ENCODE measurements at regions not wholly inside any gene's neighbourhood (a gene's known extent, or its start where the extent isn't known, plus 50 kb on each side); places are given as distances from the start of the nearest gene placed in this dataset.

DNA sequence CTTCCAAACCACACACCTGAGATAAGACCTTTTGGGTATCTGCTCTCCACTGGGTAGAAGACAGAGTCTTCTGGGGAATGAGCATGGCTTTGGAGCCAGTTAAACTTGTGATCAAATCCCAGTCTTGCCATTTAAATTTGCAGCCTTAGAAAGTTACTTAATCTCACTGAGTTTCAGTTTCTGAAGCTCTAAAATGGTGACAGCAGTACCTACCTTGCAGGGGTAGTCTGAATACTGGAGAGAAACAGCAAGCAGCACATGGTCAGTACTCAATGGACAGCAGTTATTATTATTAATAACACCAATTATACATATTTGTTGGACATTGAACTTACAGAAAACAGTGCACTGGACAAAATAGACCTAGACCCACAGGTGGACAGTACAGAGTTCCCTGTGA is 260.9 kb downstream of the MAN2A1 start:
- H3K4me1 ChIP-seq: no peaks in the 10 kb centered on the region
- TF ChIP-seq EP300 (IDR thresholded peaks at IDR 0.05): no peak
- TF ChIP-seq, protein P1, sequence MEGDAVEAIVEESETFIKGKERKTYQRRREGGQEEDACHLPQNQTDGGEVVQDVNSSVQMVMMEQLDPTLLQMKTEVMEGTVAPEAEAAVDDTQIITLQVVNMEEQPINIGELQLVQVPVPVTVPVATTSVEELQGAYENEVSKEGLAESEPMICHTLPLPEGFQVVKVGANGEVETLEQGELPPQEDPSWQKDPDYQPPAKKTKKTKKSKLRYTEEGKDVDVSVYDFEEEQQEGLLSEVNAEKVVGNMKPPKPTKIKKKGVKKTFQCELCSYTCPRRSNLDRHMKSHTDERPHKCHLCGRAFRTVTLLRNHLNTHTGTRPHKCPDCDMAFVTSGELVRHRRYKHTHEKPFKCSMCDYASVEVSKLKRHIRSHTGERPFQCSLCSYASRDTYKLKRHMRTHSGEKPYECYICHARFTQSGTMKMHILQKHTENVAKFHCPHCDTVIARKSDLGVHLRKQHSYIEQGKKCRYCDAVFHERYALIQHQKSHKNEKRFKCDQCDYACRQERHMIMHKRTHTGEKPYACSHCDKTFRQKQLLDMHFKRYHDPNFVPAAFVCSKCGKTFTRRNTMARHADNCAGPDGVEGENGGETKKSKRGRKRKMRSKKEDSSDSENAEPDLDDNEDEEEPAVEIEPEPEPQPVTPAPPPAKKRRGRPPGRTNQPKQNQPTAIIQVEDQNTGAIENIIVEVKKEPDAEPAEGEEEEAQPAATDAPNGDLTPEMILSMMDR (IDR thresholded peaks at IDR 0.05): no peak
- no peak for TF ChIP-seq POLR2A (IDR thresholded peaks at IDR 0.05)
- no peaks in the 10 kb centered on the region for H3K27me3 ChIP-seq
- no peak overlapping the region for H3K4me3 ChIP-seq
- no peaks in the 10 kb centered on the region for H3K9me3 ChIP-seq
- no peak for DNase-seq (ENCODE audit: low spot score in 2 of 2)
- H3K27ac ChIP-seq: no peak overlapping the region
- H3K36me3 ChIP-seq: no peaks in the 10 kb centered on the region

DNA sequence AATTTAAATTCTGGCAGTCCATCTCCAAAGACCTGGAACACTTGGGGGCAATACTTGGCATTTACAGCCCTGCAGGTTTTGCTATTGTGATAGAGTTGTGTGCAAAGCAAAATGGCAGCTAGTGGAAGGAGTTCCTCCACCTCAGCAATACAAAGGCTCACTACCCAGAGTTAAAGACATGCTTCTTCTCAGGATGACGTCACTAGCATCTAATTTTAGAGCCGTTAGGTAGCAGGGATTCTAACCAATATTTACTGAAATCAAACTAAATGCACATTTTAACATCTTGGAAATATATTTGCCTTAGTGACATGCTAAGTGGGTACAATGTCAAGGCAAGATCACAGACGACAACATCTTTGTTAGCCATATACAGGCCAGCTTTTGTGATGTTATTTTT is 261.6 kb downstream of the MAN2A1 start:
- no peak for DNase-seq (ENCODE audit: low spot score in 2 of 2)
- H3K9me3 ChIP-seq: no peaks in the 10 kb centered on the region
- TF ChIP-seq EP300 (IDR thresholded peaks at IDR 0.05): no peak
- TF ChIP-seq POLR2A (IDR thresholded peaks at IDR 0.05): no peak
- TF ChIP-seq, protein P1 (IDR thresholded peaks at IDR 0.05): no peak
- H3K4me3 ChIP-seq: no peak overlapping the region
- 77 to 89% methylated on average over 3 of the region's 3 CpGs for WGBS, 2 donors
- H3K4me1 ChIP-seq: no peaks in the 10 kb centered on the region
- no peaks in the 10 kb centered on the region for H3K27me3 ChIP-seq
- H3K36me3 ChIP-seq: no peaks in the 10 kb centered on the region
- H3K27ac ChIP-seq: no peak overlapping the region

DNA sequence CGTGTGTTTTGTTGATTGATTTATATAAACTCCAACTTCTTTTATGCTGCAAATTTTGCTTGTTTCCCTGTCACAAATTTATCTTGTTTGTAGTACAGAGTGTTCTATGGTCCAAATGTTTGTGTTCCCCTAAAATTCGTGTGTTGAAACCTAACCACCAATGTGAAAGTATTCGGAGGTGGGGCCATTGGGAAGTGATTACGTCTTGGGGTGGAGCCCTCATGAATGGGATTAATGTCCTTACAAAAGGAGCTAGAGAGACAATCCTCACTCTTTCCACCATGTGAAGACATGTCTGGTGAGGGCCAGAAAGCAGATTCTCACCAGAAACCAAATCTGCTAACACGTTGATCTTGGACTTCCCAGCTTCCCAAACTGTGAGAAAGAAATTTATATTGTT is 262.0 kb downstream of the MAN2A1 start:
- Histone ChIP-seq H3K9me3 (no peaks in the 10 kb centered on the region), H3K27me3 (no peaks in the 10 kb centered on the region), H3K36me3 (no peaks in the 10 kb centered on the region), H3K4me3 (no peak overlapping the region), H3K27ac (no peak overlapping the region), H3K4me1 (no peaks in the 10 kb centered on the region)
- TF ChIP-seq EP300 (IDR thresholded peaks at IDR 0.05): no peak
- no peak for TF ChIP-seq POLR2A (IDR thresholded peaks at IDR 0.05)
- TF ChIP-seq, protein P1 (IDR thresholded peaks at IDR 0.05): no peak
- WGBS, 2 donors: 82 to 87% methylated on average over 5 of the region's 5 CpGs
- DNase-seq (ENCODE audit: low spot score in 2 of 2): no peak

DNA sequence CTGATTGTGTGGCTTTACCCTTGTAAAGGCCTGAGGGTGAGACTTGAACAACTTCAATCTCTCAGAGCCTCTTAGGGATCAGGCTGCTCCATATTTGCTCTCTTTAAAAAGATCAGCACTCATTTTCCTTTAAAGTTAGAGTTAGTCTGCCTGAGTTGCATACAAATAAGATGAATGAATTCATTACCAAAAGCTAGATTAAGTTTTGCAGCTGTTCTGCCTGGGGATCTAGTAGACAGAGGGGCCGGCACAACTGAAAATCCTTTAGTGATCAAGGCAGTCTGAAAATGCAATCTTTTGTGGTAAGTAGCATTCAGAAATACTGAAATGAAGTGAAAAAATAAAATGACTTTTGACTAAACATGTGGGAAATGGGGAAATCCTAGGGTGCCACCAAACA is 264.0 kb downstream of the MAN2A1 start:
- Histone ChIP-seq H3K4me3 (no peak overlapping the region), H3K27me3 (no peaks in the 10 kb centered on the region), H3K36me3 (no peaks in the 10 kb centered on the region), H3K4me1 (no peaks in the 10 kb centered on the region), H3K9me3 (no peaks in the 10 kb centered on the region), H3K27ac (no peak overlapping the region)
- DNase-seq (ENCODE audit: low spot score in 2 of 2): no peak
- TF ChIP-seq, protein P1 (IDR thresholded peaks at IDR 0.05): no peak
- no peak for TF ChIP-seq EP300 (IDR thresholded peaks at IDR 0.05)
- WGBS, 2 donors: 73 to 82% methylated on average over 1 of the region's 1 CpG

DNA sequence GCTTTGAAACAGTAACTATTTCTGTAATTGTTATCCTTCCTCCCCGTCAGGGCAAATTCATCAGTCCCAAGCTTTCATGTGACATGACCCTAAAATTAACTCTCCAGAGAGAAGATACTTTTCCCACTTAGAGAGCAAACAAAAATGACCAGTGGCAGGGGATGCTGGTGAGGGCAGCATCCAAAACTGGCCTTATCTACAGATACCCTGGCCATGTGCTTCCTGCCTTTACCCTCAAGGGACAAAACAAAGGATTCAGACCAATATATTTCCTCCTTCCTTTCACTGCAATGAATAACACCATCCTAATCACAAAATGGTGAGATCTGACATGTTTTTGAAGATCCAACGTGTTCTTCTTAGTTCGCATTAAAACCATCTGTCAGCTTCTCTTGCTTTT is 267.2 kb downstream of the MAN2A1 start:
- 61 to 69% methylated on average over 3 of the region's 3 CpGs for WGBS, 2 donors
- TF ChIP-seq, protein P1 (IDR thresholded peaks at IDR 0.05): no peak
- no peak for TF ChIP-seq POLR2A (IDR thresholded peaks at IDR 0.05)
- H3K27me3 ChIP-seq: no peaks in the 10 kb centered on the region
- H3K36me3 ChIP-seq: no peaks in the 10 kb centered on the region
- no peak overlapping the region for H3K4me3 ChIP-seq
- H3K4me1 ChIP-seq: no peaks in the 10 kb centered on the region
- H3K27ac ChIP-seq: no peak overlapping the region
- DNase-seq (ENCODE audit: low spot score in 2 of 2): no peak
- no peaks in the 10 kb centered on the region for H3K9me3 ChIP-seq
